T-helper 1 cell (primary cell): ENCODE measurements at regions not wholly inside any gene's neighbourhood (a gene's known extent, or its start where the extent isn't known, plus 50 kb on each side); places are given as distances from the start of the nearest gene placed in this dataset.
"Not testable (repeated sequence)": the region's sequence is repeated elsewhere in the genome, so short reads cannot be mapped to it uniquely, and the experiment has no call there.

ENCODE experiments used
- DNase-seq, 5 donors: peaks; one replicate each; pipeline ENCODE4 v3.0.0-alpha.2; 2012 to 2020

DNA sequence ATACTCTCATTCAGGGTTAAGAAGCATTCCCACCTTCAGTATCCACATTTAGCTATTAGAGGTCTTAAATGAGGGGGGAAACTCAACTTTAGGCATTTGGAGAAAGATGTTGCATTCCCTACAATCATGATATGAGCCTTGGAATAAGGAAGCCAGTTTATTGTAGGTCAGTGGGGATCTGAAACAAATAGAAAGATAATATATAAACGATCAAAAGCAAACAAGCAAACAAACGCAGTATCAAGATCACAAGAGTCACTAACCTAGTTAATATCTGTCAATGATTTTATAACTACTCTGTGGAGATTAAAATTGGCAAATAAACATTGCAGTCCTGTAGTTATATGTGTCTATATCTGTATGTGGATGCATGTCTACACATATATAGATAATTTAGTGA lies 152.4 kb upstream of the LRATD1 start:
- no peak for DNase-seq

- no peak for DNase-seq
These were observed 151.6 kb upstream of the LRATD1 start for GRCh38 chr2:14480906-14481305.

DNA sequence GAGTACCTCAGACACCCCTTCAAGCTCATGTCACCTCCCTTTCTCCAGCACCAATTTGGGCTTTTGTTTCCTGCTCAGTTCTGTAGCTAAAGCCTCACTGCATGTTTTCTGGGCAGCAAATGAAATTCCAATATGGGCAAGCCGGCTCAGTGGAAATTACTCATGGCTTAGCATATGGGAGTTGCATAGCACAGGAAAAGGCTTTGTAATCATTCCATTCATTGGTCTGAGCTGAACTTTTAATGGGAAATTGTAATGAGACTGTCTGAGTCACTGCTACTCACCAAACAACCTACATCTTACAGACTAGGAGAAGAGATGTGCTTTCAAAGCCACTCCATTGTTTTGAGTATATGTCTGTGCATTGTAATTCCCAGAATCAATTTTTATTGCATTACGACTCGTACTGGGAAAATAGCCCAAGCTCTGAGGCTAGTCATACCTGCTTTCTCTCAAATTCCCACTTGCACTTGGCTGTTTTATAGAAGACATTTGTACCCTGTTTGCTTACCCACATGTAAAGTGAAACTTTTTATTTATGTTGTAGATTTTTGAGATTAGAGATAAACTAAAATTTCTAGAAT lies 139.5 kb upstream of the LRATD1 start:
- no peak for DNase-seq

DNA sequence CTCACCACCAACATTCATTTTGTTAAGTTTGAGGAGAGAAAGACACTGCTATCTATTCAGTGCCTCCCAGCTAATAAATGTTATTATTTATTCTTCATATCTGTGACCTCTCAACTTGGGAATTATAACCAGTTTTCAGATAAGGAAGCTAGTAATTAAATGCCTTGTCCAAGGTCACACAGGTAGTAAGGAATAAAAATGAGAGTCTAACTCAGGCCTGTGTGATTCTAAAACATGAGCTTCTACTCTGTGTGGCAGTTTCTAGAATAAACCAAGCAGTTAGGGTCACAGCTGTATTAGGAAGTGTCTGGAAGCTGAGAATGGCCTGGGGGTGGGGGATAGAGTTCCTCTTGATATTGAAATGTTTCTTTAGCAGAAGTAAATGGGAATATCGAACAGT lies 137.8 kb upstream of the LRATD1 start:
- no peak for DNase-seq

GRCh38 chr2:14501061-14501460 lies 131.5 kb upstream of the LRATD1 start:
- DNase-seq, result no peak

- not testable (repeated sequence) for DNase-seq
These were observed 125.6 kb upstream of the LRATD1 start for GRCh38 chr2:14506955-14507354.

- no peak for DNase-seq
These were observed 121.0 kb upstream of the LRATD1 start for GRCh38 chr2:14511541-14511940.

DNA sequence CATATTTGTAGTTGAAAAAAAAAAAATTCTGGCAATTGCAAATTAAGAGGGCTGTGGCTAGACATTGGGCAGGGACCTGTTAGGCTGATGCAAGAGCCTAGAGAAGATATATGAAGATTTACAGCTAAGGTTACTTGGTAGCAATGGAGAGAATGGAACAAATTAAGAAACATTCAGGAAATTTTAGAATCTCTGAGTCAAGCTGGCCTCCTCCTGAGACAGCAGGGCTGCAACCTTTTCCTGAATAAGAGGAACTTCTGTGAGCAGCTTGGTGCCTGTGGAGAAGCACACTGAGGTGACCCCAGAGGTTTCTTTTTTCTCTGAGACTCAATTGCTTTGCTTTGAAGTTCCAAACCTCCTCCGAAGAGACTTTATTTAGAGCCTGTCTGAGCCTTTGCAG lies 118.6 kb upstream of the LRATD1 start:
- DNase-seq, result no peak

- no peak for DNase-seq
These were observed 115.7 kb upstream of the LRATD1 start for GRCh38 chr2:14516844-14517243.

- no peak for DNase-seq
These were observed 114.8 kb upstream of the LRATD1 start for GRCh38 chr2:14517731-14518130.

DNA sequence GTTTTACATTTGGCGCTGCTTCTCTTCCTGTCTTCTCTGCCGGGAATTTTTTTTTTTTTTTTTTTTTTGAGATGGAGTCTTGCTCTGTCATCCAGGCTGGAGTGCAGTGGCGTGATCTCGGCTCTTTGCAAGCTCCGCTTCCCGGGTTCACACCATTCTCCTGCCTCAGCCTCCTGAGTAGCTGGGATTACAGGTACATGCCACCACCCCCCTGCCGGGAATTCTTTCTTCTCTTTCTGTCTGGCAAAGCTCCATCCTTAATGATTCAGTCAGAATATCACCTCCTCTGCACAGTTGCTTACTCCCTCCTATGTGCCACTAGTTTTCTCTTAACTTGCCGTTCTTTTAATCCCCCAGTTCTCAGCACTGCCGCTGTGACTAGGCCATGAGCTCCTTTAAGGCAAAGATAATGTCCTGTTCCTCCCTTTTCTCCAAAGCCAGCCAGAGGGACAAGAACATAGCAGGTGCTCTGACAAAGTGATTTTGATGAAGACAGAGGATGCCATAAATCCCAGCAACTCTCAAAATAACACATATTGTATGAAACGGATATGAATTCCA lies 112.1 kb upstream of the LRATD1 start:
- DNase-seq, result no peak

GRCh38 chr2:14524041-14524802 lies 108.3 kb upstream of the LRATD1 start:
- DNase-seq, result no peak

DNA sequence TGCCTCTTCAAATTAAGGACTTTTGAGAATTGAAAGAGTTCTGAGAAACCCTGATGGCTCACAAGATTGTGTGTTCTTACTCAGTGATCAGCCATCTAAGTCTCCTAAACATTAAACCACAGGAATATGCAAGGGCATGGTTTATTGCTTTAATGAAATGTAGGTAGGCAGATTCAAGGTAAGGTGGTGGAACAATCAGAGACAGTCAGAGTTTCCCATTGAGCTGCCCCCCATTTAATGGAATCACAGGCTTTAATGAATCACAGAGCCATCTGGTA lies 107.8 kb upstream of the LRATD1 start:
- DNase-seq, result no peak

GRCh38 chr2:14530506-14530905 lies 102.0 kb upstream of the LRATD1 start:
- DNase-seq, result no peak

- no peak for DNase-seq
These were observed 99.3 kb upstream of the LRATD1 start for GRCh38 chr2:14533131-14533757.

DNA sequence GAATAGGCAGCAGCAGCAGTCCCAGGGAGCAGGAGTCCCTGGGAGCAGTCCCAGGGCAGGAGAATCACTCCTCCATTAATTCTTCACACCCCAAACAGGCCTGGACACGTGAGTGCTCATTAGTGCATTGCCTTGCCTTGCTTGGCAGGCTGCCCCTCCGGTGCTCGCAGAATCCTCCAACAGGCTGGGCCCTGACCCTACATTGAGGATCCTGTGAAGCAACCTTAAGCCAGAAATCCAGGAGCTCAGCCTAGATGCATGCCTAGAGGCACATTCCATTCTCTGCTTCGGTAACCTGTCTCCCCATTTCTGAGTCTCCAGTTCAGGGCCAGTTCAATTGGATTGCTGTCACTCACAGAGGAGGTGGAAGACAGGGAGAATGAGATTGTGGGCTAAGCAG lies 97.4 kb upstream of the LRATD1 start:
- no peak for DNase-seq

- DNase-seq, result no peak
These were observed 95.5 kb upstream of the LRATD1 start for GRCh38 chr2:14536976-14537375.

DNA sequence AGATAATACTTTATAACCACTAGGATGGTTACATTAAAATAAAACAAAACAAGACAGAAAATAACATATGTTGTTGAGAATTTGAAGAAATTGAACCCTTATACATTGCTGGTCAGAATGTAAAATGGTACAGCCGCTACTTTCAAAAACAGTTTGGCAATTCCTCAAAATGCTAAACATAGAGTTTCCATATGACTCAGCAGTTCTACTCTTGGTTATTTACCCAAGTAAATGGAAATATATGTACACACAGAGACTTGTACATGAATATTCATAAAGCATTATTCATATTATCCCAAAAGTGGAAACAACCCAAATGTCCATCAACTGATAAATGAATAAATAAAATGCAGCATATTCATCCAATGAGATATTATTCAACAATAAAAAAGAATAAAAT lies 92.5 kb upstream of the LRATD1 start:
- no peak for DNase-seq

GRCh38 chr2:14543284-14543683 lies 89.2 kb upstream of the LRATD1 start:
- DNase-seq, result no peak

GRCh38 chr2:14544247-14544646 lies 88.3 kb upstream of the LRATD1 start:
- DNase-seq, result no peak

DNA sequence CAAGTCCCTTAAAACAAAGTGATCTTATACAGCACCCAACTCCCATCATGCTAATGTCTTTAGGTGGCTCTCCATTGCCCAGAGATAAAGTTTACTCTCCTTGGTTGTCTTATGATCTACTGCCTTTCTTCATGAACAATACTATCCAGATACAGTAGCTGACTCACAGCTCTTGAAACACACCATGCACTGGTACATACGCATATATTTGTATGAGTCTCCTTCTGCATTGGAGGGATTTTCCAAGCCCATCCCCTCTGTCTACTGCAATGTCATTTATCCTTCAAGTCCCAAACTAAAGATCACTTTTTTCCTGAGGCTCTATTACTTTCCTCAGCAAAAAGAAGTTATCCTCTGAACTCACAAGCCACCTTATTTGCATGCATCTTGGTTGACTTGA lies 84.7 kb upstream of the LRATD1 start:
- DNase-seq, result no peak

- DNase-seq, result no peak
These were observed 81.9 kb upstream of the LRATD1 start for GRCh38 chr2:14550658-14551057.

DNA sequence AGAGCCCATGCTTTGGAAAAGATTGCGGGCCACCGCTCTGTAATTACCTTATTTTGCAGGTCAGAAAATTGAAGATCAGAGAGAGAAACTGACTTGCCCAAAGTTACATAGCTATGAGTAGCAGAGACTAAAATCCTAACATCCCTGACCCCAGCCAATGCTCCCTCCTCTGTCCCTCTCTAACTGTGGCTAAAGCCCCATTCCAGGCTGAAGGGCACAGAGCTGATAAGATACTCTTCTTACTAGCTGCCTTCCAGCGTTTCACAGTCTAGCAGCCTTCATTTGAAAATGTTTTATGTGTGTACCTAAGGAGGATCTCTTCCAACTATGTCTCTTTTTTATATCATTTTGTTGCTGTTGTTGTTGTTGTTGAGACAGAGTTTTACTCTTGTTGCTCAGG lies 81.4 kb upstream of the LRATD1 start:
- DNase-seq, result no peak

GRCh38 chr2:14552286-14552685 lies 80.2 kb upstream of the LRATD1 start:
- no peak for DNase-seq
